GM12865 (cell line): ENCODE measurements at regions not wholly inside any gene's neighbourhood (a gene's known extent, or its start where the extent isn't known, plus 50 kb on each side); places are given as distances from the start of the nearest gene placed in this dataset.

ENCODE experiments used
- DNase-seq: peaks from one replicate; pipeline ENCODE4 v3.0.0; 2010; ENCODE audit warnings: low read depth
- H3K4me3 ChIP-seq: 2 replicates; pipeline ENCODE4 v1.5.1; 2011; ENCODE audit warnings: mild to moderate bottlenecking, low read depth, low read length, control low read depth
- TF ChIP-seq, protein P1 (sequence below): IDR thresholded peaks from 2 replicates; pipeline ENCODE4 v1.5.1; 2011; ENCODE audit warnings: low read length, control low read depth, low read depth, inconsistent platforms; ENCODE audit not compliant: insufficient read depth; ENCODE audit errors: missing control alignments

DNA sequence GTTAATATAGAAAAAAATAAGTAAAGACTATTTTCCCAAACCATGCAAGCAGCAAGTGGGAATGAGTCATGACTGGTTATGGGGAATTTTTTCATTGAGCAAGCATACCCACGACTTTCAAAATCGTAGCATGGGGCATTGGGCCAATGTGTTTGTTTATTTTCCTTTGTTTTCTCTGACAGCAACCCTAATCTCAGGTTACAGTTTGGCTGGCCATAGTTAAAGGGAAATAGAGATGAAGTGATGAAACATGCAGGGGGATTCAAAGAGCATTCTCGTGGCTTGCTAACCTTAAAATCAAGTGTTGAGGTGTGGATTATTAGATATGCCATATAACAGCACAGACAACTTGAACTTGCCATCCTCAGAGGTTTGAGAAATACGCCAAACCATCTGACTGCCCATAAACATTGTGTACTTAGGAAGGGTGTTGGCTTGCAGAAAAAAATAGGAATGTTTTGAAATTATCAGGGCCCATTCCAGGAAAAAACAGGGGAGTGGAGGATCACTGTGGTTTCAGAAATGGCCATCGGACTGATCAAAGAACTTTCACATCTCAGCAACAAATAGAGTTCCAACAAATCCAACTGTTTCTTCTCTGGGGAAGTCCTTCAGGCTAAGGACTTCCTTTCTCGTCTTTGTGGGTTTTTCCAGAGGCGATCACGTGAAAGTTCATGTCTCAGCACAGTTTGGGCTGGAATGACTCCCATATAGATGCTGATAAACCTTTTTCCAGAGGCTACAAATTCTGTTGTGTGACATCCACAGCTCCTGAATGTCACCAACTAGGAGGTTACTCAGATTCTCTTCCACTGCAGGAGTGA, 259.1 kb downstream of the SYK start:
- no peak for DNase-seq
- H3K4me3 ChIP-seq, result no peak overlapping the region
- TF ChIP-seq, protein P1, sequence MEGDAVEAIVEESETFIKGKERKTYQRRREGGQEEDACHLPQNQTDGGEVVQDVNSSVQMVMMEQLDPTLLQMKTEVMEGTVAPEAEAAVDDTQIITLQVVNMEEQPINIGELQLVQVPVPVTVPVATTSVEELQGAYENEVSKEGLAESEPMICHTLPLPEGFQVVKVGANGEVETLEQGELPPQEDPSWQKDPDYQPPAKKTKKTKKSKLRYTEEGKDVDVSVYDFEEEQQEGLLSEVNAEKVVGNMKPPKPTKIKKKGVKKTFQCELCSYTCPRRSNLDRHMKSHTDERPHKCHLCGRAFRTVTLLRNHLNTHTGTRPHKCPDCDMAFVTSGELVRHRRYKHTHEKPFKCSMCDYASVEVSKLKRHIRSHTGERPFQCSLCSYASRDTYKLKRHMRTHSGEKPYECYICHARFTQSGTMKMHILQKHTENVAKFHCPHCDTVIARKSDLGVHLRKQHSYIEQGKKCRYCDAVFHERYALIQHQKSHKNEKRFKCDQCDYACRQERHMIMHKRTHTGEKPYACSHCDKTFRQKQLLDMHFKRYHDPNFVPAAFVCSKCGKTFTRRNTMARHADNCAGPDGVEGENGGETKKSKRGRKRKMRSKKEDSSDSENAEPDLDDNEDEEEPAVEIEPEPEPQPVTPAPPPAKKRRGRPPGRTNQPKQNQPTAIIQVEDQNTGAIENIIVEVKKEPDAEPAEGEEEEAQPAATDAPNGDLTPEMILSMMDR, result no peak

DNA sequence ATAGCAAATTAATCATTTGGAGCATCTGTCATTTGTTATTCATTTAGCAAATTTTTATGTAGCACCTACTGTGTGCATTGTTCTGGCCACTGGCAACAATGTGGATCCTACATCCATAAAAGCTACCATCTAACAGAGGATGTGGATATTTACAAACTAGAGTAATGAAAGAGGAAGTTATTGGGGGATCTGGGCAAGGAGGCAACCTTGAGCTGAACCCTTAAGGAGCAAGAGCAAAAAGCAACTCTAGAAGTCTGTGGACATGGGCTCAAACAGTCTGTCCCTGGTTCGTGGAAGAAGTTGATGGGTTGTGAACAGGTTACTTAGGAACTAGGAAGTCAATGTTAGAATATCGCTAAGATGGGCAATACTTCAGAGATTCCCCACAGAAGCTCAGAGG, 259.9 kb downstream of the SYK start:
- H3K4me3 ChIP-seq, result no peak overlapping the region
- TF ChIP-seq, protein P1, result no peak
- no peak for DNase-seq

DNA sequence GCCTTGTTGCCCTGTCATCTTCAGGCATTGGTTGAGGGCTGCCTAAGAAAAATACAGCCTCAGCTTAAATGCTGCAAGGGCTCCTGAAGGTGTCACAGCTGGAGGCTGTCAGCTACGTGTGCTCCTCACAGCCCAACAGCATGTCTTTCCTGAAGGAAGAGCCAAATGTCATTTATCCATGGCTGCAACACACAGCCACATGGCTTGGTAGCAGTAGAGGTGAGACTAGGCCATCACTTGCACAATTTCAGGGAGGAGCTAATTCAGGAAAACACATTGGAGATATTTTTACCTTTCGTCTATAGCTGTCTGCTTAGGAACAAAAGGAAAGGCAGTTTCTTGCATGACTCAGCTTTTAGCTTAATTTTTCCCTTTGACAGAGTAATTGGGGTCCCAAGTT, 260.7 kb downstream of the SYK start:
- DNase-seq, result no peak
- H3K4me3 ChIP-seq, result no peak overlapping the region
- TF ChIP-seq, protein P1, result no peak

DNA sequence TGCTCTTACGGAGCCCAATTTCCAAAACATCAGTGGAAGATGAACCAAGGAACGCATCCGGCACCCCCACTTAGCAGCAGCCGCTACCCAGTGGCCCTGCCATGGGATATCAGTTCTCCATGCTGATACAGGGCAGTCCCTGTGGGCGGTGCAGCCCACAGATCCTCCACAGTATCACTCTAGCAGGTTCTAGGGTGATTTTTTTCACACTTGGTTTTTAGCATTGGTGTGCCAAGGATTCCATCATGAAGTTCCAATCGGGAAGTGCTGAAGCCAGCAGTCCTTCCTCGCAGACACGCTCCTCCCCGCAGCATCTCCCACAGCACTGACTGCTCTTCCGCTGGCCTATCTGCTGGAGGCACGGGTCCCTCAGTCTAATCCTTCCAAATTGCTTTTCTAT, 261.9 kb downstream of the SYK start:
- no peak for DNase-seq
- TF ChIP-seq, protein P1, result no peak
- H3K4me3 ChIP-seq, result no peak overlapping the region

DNA sequence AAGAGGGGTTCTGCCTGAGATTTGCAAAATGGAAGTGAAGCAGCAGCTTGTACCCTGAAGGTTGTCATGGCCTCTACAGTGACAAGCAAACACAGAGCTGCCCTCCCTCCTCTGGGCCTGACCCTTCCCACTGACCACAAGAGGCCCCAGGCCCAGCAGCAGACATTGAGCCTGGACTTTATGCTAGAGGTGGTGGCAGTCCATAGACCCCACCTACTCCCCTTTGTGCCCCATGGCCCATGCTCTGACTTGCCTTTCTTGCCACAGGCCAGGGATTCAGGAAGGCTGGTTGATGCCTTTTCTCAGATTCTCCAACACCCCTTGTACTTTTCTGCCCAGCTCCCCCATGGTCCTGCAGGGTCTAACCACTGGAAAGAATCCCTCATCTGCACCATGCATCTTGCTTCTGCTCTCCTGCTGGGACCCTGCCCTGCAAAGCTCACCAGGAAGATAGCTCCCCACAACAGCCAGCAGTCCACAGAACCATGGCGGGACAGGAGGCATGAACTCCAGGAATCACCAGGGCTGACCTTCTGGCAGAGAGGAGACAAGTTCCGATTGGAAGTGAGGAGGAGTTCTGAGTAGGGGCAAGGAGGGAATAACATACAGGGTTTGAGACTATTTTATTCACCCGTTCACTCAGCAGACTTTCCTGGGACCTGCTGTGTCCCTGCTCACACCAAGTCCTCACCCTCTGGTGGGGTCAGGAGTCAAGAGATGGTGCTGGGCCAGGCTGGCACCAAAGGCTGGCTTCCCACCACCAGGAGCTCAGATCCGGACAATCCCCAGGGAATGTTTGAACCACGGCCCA, 263.8 kb downstream of the SYK start:
- TF ChIP-seq, protein P1, result no peak
- no peak for DNase-seq
- no peak overlapping the region for H3K4me3 ChIP-seq

DNA sequence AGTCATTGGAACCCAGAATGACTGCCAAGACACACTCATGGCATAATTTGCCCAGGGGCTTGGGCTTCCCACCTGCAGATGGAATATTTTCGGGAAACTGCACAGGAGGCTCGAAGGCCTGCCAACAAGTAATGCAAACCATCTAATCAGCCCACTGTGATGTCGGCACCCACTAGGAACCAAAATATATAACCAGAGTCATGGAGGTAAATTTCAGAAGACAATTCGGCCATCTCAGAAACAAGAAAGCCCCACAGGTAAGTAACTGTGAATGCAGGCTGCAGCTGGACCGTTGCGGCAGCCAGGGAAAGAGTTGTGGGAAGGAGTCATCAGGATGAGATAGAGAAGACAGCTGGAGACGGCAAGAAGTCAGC, 264.4 kb downstream of the SYK start:
- H3K4me3 ChIP-seq, result no peak overlapping the region
- no peak for DNase-seq
- TF ChIP-seq, protein P1, result no peak
